ENCODE measurements at regions not wholly inside any gene's neighbourhood (a gene's known extent, or its start where the extent isn't known, plus 50 kb on each side); places are given as distances from the start of the nearest gene placed in this dataset.

GRCh38 chr22:49663311-49663711 is 164.4 kb downstream of the BRD1 start:
- H3K4me3 ChIP-seq: no peak overlapping the region
- 78 to 82% methylated on average over 10 to 11 of the region's 17 CpGs for WGBS, 2 donors
- peaks cover 0 to 1% (median 0%) of the 10 kb centered on the region in 3 donors for H3K4me1 ChIP-seq
- H3K9me3 ChIP-seq: no peaks in the 10 kb centered on the region
- no peak for DNase-seq
- no peaks in the 10 kb centered on the region for H3K36me3 ChIP-seq
- intact Hi-C loops (cut with DNase I): no loop called here
- H3K27me3 ChIP-seq: peaks cover 0 to 55% (median 0%) of the 10 kb centered on the region in 4 donors
- H3K27ac ChIP-seq: no peak overlapping the region
- TF ChIP-seq POLR2A (IDR thresholded peaks at IDR 0.05): no peak
- TF ChIP-seq, protein P1, sequence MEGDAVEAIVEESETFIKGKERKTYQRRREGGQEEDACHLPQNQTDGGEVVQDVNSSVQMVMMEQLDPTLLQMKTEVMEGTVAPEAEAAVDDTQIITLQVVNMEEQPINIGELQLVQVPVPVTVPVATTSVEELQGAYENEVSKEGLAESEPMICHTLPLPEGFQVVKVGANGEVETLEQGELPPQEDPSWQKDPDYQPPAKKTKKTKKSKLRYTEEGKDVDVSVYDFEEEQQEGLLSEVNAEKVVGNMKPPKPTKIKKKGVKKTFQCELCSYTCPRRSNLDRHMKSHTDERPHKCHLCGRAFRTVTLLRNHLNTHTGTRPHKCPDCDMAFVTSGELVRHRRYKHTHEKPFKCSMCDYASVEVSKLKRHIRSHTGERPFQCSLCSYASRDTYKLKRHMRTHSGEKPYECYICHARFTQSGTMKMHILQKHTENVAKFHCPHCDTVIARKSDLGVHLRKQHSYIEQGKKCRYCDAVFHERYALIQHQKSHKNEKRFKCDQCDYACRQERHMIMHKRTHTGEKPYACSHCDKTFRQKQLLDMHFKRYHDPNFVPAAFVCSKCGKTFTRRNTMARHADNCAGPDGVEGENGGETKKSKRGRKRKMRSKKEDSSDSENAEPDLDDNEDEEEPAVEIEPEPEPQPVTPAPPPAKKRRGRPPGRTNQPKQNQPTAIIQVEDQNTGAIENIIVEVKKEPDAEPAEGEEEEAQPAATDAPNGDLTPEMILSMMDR (IDR thresholded peaks at IDR 0.05): no peak

GRCh38 chr22:49662681-49663080 is 165.0 kb downstream of the BRD1 start:
- H3K36me3 ChIP-seq: no peaks in the 10 kb centered on the region
- peaks cover 0 to 52% (median 0%) of the 10 kb centered on the region in 4 donors for H3K27me3 ChIP-seq
- H3K4me3 ChIP-seq: no peak overlapping the region
- H3K9me3 ChIP-seq: no peaks in the 10 kb centered on the region
- intact Hi-C loops (cut with DNase I): no loop called here
- peaks cover 0 to 6% (median 0%) of the 10 kb centered on the region in 3 donors for H3K4me1 ChIP-seq
- 69 to 78% methylated on average over 10 to 18 of the region's 18 CpGs for WGBS, 2 donors
- no peak overlapping the region for H3K27ac ChIP-seq
- TF ChIP-seq POLR2A (IDR thresholded peaks at IDR 0.05): no peak
- TF ChIP-seq, protein P1 (IDR thresholded peaks at IDR 0.05): no peak
- no peak for DNase-seq

DNA sequence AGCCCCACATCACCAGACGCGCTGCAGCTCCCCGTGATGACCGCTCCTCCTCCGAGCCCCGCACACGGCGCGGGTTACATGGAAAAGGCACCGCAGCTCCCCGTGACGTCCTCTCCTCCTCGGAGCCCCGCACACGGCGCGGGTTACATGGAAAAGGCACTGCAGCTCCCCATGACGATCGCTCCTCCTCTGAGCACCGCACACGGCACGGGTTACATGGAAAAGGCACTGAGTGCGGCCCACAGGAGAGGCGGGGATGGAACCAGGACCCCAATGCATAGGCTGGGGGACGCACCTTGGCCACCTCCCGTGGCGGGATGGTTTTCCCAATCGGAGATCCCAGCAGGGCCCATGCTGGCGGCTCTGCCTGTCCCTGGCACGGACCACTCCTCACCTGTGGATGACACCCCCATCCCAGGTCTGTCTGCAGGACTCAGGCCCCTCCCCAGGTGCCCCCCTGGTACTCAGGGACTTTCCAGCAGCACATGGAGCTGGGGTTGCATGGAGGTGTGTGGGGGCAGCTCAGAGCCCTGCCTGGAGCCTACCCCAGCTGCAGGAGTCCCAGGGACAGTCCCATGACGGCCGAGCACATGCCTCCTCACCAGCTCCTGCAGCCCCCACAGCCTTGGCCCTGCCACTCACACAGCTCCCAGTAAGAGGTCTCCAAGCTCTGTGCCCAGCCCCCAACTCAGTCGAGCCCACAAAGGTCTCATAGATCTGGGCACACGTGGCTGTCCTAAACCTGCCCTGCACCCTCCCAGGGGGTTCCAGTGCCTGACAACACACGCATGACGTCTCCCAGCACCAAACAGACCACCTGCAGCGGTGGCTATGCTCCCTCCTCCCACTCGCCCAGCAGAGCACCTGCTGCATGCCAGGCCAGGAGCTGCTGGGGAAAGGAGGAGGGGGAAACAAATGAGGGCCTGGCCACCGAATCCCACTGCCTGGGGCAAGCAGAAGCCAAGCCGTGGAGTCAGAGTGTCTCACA is 166.6 kb downstream of the BRD1 start:
- intact Hi-C loops (cut with DNase I): no loop called here
- Histone ChIP-seq H3K4me3 (no peak overlapping the region), H3K4me1 (peaks cover 0 to 9% (median 0%) of the 10 kb centered on the region in 3 donors), H3K27ac (no peak overlapping the region), H3K36me3 (no peaks in the 10 kb centered on the region), H3K27me3 (peaks cover 0 to 39% (median 0%) of the 10 kb centered on the region in 4 donors), H3K9me3 (no peaks in the 10 kb centered on the region)
- WGBS, 2 donors: 57 to 58% methylated on average over 3 to 14 of the region's 40 CpGs
- TF ChIP-seq, protein P1 (IDR thresholded peaks at IDR 0.05): no peak
- TF ChIP-seq POLR2A (IDR thresholded peaks at IDR 0.05): no peak
- DNase-seq: no peak

- intact Hi-C loops (cut with DNase I): no loop called here
- WGBS, 2 donors: 83% methylated on average over 10 of the region's 16 CpGs; no CpG with 5 or more reads in 1 of the 2 donors
- peaks cover 0 to 38% (median 0%) of the 10 kb centered on the region in 4 donors for H3K27me3 ChIP-seq
- DNase-seq: no peak
- no peak overlapping the region for H3K4me3 ChIP-seq
- TF ChIP-seq POLR2A (IDR thresholded peaks at IDR 0.05): no peak
- TF ChIP-seq, protein P1 (IDR thresholded peaks at IDR 0.05): no peak
- no peaks in the 10 kb centered on the region for H3K36me3 ChIP-seq
- no peaks in the 10 kb centered on the region for H3K9me3 ChIP-seq
- H3K27ac ChIP-seq: no peak overlapping the region
- peaks cover 0 to 14% (median 0%) of the 10 kb centered on the region in 3 donors for H3K4me1 ChIP-seq
Measured at GRCh38 chr22:49660321-49660720, 167.4 kb downstream of the BRD1 start.

DNA sequence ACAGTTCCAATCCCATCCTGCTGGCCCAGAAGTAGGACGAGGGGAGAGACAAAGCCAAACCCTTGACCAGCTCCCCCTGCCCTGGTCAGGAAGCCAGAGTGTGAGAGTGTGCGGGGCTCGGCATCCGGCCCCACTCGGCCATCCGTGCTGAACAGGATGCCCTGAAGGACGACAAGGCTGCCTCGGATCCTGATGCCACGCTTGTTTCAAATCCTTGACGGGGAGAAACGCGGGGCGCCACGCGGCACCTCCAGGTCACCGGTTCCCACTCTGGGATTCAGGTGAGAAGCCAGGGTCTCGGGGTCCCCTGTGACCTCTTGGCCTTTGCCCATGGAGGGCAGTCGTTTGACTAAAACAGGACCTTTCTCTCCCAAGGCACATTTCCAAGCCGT is 167.8 kb downstream of the BRD1 start:
- intact Hi-C loops (cut with DNase I): no loop called here
- H3K9me3 ChIP-seq: no peaks in the 10 kb centered on the region
- 6 to 10% methylated on average over 2 to 3 of the region's 19 CpGs for WGBS, 2 donors
- no peak for DNase-seq
- H3K36me3 ChIP-seq: no peaks in the 10 kb centered on the region
- no peak for TF ChIP-seq POLR2A (IDR thresholded peaks at IDR 0.05)
- TF ChIP-seq, protein P1 (IDR thresholded peaks at IDR 0.05): no peak
- H3K27me3 ChIP-seq: peaks cover 0 to 36% (median 0%) of the 10 kb centered on the region in 4 donors
- H3K4me3 ChIP-seq: no peak overlapping the region
- peaks cover 0 to 18% (median 0%) of the 10 kb centered on the region in 3 donors for H3K4me1 ChIP-seq
- no peak overlapping the region for H3K27ac ChIP-seq

All from esophagus squamous epithelium (tissue), 5 donors.